ENCODE measurements at regions not wholly inside any gene's neighbourhood (a gene's known extent, or its start where the extent isn't known, plus 50 kb on each side); places are given as distances from the start of the nearest gene placed in this dataset.

DNA sequence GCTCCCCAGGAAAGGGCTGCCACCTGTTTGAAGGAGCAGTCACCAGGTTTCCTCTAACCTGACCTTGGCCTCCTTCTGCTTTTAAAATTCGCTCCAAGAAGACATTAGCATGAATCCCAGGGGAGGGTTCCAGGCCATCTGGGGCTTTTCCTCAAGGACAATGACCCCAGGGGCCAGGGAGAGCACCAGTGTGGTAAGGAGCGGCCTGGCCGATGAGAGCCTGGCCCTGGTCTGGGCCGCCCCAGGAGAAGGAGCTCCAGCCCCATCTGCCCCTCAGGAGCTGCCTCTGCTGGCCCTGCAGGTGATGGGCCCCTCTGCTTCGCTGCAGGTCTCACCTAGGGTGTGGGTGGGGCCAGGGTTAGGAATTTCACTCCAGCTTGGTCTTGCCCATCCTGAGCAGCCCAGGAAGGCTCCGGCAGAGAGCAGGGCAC is 209.2 kb upstream of the TNRC6C start:
- TF ChIP-seq ZFX (IDR thresholded peaks at IDR 0.05): no peak
- TF ChIP-seq CTCF (conservative IDR thresholded peaks at IDR 0.05): no peak

GRCh38 chr17:77749989-77750388 is 208.5 kb upstream of the TNRC6C start:
- no peak for TF ChIP-seq ZFX (IDR thresholded peaks at IDR 0.05)
- no peak for TF ChIP-seq CTCF (conservative IDR thresholded peaks at IDR 0.05)
- H3K27ac ChIP-seq: no peak overlapping the region

More for the DNA sequence above, 209.2 kb upstream of the TNRC6C start:
- no peak overlapping the region for H3K27ac ChIP-seq

GRCh38 chr17:77750427-77751043 is 208.0 kb upstream of the TNRC6C start:
- TF ChIP-seq ZFX (IDR thresholded peaks at IDR 0.05) (no peak), CTCF (conservative IDR thresholded peaks at IDR 0.05) (no peak)

DNA sequence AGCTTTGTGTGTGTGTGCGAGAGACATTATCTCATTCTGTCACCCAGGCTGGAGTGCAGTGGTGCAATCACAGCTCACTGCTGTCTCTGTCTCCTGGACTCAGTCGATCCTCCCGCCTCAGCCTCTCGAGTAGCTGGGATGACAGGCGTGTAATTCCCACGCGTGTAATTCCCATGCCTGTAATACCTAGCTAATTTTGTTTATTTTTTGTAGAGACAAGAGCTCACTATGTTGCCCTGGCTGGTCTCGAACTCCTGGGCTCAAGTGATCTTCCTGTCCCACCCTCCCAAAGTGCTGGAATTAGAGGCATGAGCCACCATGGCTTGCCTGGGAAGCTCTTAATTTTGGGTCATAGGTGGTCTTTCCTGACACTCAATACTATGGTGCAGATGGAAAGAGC is 205.3 kb upstream of the TNRC6C start:
- no peak for TF ChIP-seq ZFX (IDR thresholded peaks at IDR 0.05)
- TF ChIP-seq CTCF (conservative IDR thresholded peaks at IDR 0.05): no peak
- H3K27ac ChIP-seq: no peak overlapping the region

More at GRCh38 chr17:77750427-77751043, 208.0 kb upstream of the TNRC6C start:
- H3K27ac ChIP-seq: no peak overlapping the region

GRCh38 chr17:77753691-77754245 is 204.7 kb upstream of the TNRC6C start:
- no peak overlapping the region for H3K27ac ChIP-seq
- TF ChIP-seq ZFX (IDR thresholded peaks at IDR 0.05) (no peak), CTCF (conservative IDR thresholded peaks at IDR 0.05) (no peak)

DNA sequence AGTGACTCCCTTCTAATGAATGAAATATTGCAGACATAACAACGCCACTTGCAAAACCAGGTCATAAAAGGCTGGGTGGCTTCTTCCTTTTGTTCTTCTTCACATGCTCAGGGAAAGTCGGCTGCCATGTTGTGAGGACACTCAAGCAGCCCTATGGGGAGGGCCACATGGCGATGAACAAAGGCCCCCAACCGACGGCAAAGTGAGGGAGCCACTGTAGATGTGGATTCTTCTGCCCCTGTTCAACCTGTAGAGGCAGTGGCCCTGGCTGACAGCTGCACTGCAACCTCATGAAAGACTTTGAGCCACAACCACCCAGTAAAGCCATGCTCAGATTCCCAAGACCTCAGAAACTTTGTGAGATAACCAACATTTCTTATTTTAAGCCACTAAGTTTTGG is 203.5 kb upstream of the TNRC6C start:
- TF ChIP-seq ZFX (IDR thresholded peaks at IDR 0.05) (no peak), CTCF (conservative IDR thresholded peaks at IDR 0.05) (no peak)
- no peak overlapping the region for H3K27ac ChIP-seq

DNA sequence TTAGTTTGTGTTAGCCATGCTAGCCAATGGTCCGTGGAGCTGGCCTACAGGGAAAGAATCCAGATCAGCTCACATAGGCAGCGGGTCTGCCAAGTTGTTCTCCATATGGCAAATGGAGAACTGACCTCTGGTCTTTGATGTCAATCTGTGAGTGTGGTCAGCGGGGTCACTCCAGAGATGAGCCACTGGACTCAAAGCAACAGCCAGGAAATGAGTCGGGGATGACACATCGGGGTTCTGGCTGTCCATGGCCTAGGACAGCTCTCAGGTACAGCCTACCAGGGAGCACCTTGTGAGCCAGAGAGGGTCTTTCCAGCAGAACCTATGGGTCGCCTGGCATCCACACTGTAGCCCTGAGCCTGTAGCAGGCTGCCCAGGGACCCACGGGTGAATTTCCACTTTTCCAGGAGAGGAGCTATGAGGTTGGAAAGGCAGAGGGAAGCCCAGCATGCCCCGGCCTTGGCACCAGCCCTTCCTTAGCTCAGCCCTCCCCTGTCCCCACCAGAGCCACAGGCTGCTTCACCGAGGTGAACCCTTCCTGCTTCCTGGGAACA is 203.0 kb upstream of the TNRC6C start:
- no peak for TF ChIP-seq ZFX (IDR thresholded peaks at IDR 0.05)
- TF ChIP-seq CTCF (conservative IDR thresholded peaks at IDR 0.05): no peak
- no peak overlapping the region for H3K27ac ChIP-seq

Data from C4-2B (cell line).